ENCODE measurements at regions not wholly inside any gene's neighbourhood (a gene's known extent, or its start where the extent isn't known, plus 50 kb on each side); places are given as distances from the start of the nearest gene placed in this dataset.

DNA sequence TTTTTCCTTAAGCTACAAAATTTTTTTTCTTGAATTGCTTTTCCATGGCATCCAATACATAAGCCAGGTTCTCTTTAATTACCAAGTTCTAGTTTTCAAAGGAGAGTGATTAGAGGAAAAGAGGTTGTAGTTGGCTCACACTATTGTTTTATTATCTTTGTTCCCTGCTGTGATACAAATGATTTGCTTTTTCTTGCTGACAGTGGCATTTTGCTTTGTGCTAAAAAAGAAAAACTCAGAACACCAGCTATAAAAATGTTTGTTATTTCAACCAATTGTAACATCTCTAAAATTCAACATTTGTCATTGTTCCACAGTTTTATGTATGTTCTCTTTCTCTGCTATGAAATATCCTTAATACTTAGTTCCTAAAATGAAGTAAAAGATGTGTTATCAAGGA is 1817.2 kb downstream of the STIM2 start:
- DNase-seq (no peak), ATAC-seq (no peak)

DNA sequence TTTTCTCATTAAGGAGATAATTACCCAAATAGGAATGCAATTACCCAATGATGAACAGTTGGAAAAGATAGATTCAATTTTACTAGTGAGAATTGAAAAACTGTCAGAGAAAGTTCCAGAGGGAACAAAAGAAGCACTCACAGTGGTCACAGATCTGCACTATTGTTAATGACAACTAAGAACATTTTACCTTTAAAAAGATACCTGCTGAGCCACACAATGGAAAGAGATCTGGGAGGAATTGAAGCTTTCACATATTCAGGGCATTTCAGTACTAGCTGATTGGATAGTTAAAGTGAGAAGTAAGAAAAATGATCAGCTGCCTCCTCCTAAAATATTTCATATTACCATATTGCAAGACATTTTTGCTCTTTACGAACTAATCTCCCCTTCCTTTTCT is 1822.2 kb downstream of the STIM2 start:
- no peak for DNase-seq
- no peak for ATAC-seq

DNA sequence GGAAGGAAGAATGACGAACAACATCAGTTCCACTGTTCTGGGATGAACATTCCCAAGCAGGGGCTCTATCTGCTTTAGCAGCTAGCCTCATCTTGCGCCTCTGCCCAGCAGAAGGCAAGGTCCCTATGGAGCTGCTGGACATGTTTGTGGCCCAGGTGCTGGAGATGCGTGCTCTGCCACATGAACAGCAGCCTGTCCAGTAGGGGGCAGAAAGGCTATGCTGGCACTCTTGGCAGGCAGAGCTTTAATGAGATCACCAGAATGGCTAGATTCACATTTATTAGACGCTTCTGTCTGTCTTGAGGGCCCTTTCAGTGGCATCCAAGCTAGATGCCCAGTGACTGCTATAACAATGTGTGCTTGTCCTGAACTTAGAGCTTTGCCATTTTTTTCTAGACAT is 1826.0 kb downstream of the STIM2 start:
- ATAC-seq, result no peak
- DNase-seq, result peak; percentile 3

DNA sequence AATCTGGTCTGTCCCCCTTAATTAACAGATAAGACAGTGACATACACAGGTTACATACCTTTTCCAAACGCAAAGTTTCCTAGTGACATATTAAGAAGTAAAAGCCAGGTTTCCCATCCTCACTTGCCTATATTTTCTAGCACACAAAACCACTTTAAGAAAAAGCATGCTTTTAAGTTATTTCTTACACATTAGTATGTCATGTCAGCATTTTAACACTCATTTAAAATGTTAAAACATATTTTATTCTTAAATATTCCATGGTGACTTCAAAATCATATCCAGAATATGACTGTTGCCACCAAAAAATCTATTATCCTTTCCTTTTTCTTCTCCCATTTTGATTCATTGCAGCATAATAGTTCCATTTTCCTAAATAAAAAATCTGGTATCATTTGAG is 1830.2 kb downstream of the STIM2 start:
- ATAC-seq (no peak), DNase-seq (no peak)

DNA sequence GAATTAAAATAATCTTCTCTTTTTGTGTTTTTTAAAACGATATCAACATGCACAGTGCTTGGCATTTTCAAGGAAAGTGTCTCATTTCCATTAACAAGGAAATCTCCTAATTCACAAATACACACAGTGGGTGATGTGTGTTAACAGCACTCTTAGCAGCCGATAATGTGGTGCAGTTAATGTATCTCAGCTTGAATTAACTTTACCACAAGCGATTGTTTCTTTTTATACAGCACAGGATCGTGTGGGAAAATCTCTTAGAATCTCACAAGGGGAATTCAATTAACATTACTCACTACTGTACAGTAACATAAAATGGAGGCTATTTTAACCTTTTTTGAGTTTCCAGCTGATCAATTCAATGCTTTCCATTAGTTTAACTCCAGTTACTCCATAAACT is 1841.9 kb downstream of the STIM2 start:
- DNase-seq, result no peak

GRCh38 chr4:28709891-28710290 is 1849.2 kb downstream of the STIM2 start:
- ATAC-seq (no peak), DNase-seq (no peak)

More for the DNA sequence above, 1841.9 kb downstream of the STIM2 start:
- ATAC-seq, result no peak

DNA sequence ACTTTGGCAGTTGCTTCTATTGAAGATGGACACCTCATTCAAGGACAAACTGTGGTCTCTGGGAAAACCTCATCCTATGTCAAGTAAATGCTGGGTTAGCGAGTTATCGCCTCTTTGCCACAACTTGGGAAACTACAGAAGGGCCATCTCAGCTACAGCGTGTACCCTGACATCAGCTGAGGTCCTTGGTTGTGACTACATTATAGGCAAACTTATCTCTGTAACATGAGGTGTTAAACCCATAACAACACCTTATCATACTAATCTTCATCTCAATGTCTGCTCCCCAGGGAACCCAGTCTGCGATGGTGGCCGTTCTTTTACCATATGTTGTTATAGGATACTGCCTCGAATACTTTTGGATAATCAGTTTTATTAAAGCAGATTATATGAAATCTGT is 1862.7 kb downstream of the STIM2 start:
- DNase-seq, result no peak
- no peak for ATAC-seq

GRCh38 chr4:28724239-28724638 is 1863.6 kb downstream of the STIM2 start:
- ATAC-seq (no peak), DNase-seq (no peak)

GRCh38 chr4:28730304-28730703 is 1869.7 kb downstream of the STIM2 start:
- no peak for ATAC-seq
- no peak for DNase-seq

DNA sequence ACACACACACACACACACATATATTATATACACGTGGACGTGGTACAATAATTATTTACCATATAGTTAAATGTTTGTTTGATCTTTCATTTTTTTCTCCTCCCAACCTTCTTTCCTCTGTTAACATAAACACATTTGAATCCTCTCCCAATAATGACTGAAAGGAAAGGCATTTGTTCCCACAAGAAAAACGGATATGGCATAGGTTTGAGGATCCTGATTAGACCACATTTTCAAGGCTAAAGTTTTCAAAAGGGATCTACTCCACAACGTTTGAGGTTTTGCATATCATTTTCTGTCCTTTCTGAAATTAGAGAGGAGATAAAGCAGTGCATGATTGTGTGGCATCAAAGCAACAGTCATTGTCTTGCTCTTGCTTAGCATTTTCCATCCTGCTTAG is 1883.4 kb downstream of the STIM2 start:
- ATAC-seq (no peak), DNase-seq (no peak)

GRCh38 chr4:28754376-28754775 is 1893.7 kb downstream of the STIM2 start:
- no peak for ATAC-seq
- no peak for DNase-seq

DNA sequence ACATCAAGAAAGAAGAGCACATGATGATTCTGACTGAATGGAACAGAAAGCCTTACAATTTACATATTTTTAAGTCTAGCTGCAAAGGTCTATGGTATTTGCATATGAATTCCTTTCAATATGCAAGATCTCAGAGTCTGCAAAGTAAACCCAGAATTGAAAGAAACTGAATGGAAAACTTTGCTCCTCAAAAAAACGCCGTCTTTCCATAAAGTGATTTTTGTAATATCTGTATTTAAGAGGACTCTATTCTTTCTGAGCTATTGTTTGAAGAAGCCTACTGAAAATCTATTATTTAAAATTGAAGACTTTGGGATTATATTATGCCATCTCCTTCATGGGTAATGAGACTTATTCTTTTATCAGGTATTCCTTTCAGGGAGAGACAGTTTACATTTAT is 1894.4 kb downstream of the STIM2 start:
- ATAC-seq (no peak), DNase-seq (no peak)

- no peak for DNase-seq
- no peak for ATAC-seq
Observed at GRCh38 chr4:28759064-28759463, 1898.4 kb downstream of the STIM2 start.

- ATAC-seq, result no peak
- no peak for DNase-seq
Observed at GRCh38 chr4:28760003-28760402, 1899.4 kb downstream of the STIM2 start.

DNA sequence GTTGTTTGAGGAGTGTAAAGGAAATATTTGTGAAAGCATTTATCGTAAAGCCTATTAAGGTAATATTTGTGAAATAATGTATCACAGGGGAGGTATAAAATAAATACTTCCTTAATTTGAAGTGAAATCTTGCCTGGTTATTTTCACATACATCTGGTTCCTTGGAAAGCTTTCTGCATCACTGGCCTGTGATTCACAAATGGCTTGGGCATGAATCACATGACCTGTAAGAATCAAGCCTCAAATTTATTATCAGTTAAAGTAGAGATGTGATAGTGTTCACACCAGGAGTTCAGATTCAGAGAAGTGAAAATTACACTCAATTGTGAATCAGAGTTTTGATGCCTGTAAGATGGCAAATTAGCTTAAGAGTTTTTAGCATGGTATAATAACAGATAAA is 1911.4 kb downstream of the STIM2 start:
- ATAC-seq (no peak), DNase-seq (no peak)

- no peak for ATAC-seq
- no peak for DNase-seq
Observed at GRCh38 chr4:28772788-28773187, 1912.1 kb downstream of the STIM2 start.

GRCh38 chr4:28774344-28774743 is 1913.7 kb downstream of the STIM2 start:
- DNase-seq (no peak), ATAC-seq (no peak)

- no peak for ATAC-seq
Observed at GRCh38 chr4:28776004-28776403, 1915.4 kb downstream of the STIM2 start.

GRCh38 chr4:28784188-28784587 is 1923.5 kb downstream of the STIM2 start:
- DNase-seq, result no peak
- ATAC-seq, result no peak

More at GRCh38 chr4:28776004-28776403, 1915.4 kb downstream of the STIM2 start:
- DNase-seq, result no peak

GRCh38 chr4:28787947-28788346 is 1927.3 kb downstream of the STIM2 start:
- no peak for DNase-seq
- no peak for ATAC-seq

DNA sequence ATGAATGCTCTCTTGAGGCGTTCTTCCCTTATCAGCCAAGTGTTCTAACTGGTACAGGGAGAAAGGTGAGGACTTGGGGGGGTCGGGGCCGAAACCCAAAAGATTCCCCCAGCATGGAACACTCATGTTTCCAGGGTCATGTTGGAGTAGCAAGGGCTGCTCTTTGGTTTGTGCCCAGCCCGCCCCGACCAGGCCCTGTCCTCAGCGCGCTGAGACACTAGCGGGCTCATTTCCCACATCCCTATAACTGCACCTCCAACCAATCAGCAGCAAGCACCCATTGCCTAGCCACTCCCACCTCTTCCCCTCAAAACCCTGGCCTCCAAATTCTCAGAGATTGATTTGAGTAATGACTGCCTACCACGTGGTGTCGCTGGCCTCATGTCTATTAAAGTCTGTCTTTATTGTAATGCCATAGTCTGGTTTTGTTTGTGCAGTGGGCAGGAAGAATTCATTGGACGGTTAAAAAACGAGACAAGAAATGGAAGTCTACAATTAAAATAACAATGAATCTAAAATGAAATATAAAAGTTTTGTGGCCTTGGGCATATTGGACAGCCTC is 1928.4 kb downstream of the STIM2 start:
- no peak for ATAC-seq
- DNase-seq, result no peak

DNA sequence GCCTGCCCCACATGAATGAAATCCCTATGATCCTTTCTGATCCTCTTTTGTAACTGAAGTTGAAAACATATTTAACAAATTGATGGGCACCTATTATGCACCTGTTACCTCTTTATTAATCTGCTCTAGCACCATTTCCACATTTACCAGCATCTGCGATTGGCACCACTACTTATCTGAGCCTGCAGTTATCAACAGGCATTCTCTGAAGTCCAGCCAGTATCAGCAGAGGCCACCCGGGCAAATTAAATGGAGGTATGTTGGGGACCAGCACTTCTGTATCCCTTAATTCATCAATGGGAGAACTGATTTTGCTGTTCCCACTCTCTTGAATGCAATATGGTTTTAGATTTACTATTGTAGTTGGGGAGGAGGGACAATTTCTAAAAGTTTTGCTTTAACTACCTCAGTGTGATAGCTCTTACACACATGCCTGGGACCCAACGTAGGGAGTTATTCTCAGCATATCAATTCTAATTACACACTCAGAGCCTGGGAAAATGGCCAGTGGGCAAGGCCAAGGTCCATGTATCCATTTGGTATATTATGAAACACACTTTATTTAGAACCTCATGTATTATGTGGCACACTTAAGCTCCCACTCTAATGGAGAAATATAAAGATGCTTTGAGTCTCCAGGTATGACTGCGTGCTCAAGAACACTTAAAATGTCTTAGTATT is 1927.1 kb upstream of the PCDH7 start:
- no peak for DNase-seq
- ATAC-seq, result no peak

DNA sequence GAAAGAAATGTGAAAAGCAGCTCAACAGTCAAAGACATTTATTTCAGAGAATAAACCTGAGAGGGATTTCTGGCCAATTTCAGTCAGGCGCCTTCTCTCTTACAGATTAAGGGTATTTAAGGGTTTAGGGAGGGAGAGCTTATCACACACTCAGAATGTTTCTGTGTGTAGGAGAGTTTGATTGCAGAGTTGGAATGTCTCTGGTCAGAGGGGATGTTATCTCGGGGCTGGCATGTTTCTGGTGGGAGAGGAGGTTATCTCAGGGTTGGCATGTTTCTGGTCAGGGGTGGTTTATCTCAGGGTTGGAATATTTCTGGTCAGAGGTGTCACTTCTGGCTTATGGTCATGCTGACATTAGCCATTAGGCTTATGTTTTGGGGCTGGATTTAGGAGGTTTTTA is 1920.5 kb upstream of the PCDH7 start:
- ATAC-seq (no peak), DNase-seq (no peak)

GRCh38 chr4:28811025-28811424 is 1909.1 kb upstream of the PCDH7 start:
- ATAC-seq, result no peak

More at GRCh38 chr4:28811025-28811424, 1909.1 kb upstream of the PCDH7 start:
- no peak for DNase-seq
